HepG2 (cell line): ENCODE measurements at regions not wholly inside any gene's neighbourhood (a gene's known extent, or its start where the extent isn't known, plus 50 kb on each side); places are given as distances from the start of the nearest gene placed in this dataset.

ENCODE experiments used
- ATAC-seq: fragments of 200-7000 bp; cut with Tn5 transposase; 3 replicates; pipeline ENCODE4 v1.9.1; 2020; ENCODE audit warnings: mild to moderate bottlenecking, moderate library complexity
- BruUV-seq: library from RNA; stranded (reverse); fragments of 400-500 nt; replicated peaks from 2 replicates; lab custom pipeline; 2021; lab: Mats Ljungman, UMichigan
- CTCF ChIA-PET: fragments of 300-600 bp; formaldehyde crosslinking; extraction: SDS; loops from one replicate; lab custom pipeline; 2021; ENCODE audit warnings: low total read pairs, inconsistent platforms, low intra/inter-chr PET ratio; lab: Yijun Ruan, JAX
- POLR2A ChIA-PET: fragments of 350-600 bp; sonication (Branson Sonifier 250); formaldehyde crosslinking; loops from one replicate; lab custom pipeline; 2020; ENCODE audit warnings: antibody characterized with exemption, inconsistent platforms; lab: Yijun Ruan, JAX
- DNase-seq: peaks from one replicate; pipeline ENCODE4 v3.0.0-alpha.2; 2015; ENCODE audit warnings: low spot score
- FAIRE-seq: peaks from 3 replicates; lab custom pipeline; 2011; peaks lifted over from hg19 to GRCh38; lab: Jason Lieb, UNC
- H2AFZ ChIP-seq: one replicate; pipeline ENCODE4 v1.6.1; 2011; ENCODE audit warnings: low read length, inconsistent platforms
- H3K27ac ChIP-seq: fragments of 300-600 bp; 3 replicates; pipeline ENCODE4 v1.8.0; 2011; ENCODE audit warnings: mixed run types, mild to moderate bottlenecking, mixed read lengths, low read length, inconsistent platforms; ENCODE audit not compliant: insufficient read depth; ENCODE audit errors: extremely low read length
- H3K27me3 ChIP-seq, 2 experiments: fragments of 200-600 bp in 1 of 2; 2 replicates in 1 of 2; 3 replicates in 1 of 2; pipeline versions ENCODE4 v1.6.0 to v1.8.0; 2011; ENCODE audit warnings: low read length in 2 of 2, mild to moderate bottlenecking in 2 of 2, moderate library complexity in 2 of 2, inconsistent platforms in 1 of 2; ENCODE audit not compliant: insufficient read depth in 2 of 2, control insufficient read depth in 1 of 2
- H3K36me3 ChIP-seq, 2 experiments: fragments of 200-600 bp in 1 of 2; replicated peaks in 1 of 2; 2 replicates in 1 of 2; 3 replicates in 1 of 2; pipeline versions ENCODE4 v1.5.1 to v1.8.0; 2011; ENCODE audit warnings: low read length in 2 of 2, inconsistent platforms in 1 of 2; ENCODE audit not compliant: insufficient read depth in 2 of 2, control insufficient read depth in 1 of 2
- H3K4me1 ChIP-seq: 2 replicates; pipeline ENCODE4 v1.5.1; 2012; ENCODE audit warnings: low read length, inconsistent platforms; ENCODE audit not compliant: insufficient read depth
- H3K4me2 ChIP-seq: 2 replicates; pipeline ENCODE4 v1.6.0; 2011; ENCODE audit warnings: low read depth, low read length, inconsistent platforms
- H3K4me3 ChIP-seq, 3 experiments: fragments of 200-600 bp in 1 of 3; sonication (generic), shearing (Covaris generic) in 1 of 3; replicated peaks in 1 of 3; 2 replicates each; pipeline ENCODE4 v1.5.1; 2011 to 2016; ENCODE audit warnings: low read length in 3 of 3, inconsistent platforms in 2 of 3, low read depth in 2 of 3, mild to moderate bottlenecking in 2 of 3, control low read depth in 1 of 3, mixed read lengths in 1 of 3; ENCODE audit not compliant: insufficient read depth in 1 of 3
- H3K79me2 ChIP-seq: one replicate; pipeline ENCODE4 v1.6.1; 2011; ENCODE audit warnings: low read length, inconsistent platforms; ENCODE audit not compliant: insufficient read depth
- H3K9ac ChIP-seq: 2 replicates; pipeline ENCODE4 v1.6.0; 2011; ENCODE audit warnings: mild to moderate bottlenecking, low read depth, low read length, inconsistent platforms; ENCODE audit not compliant: insufficient read depth
- H3K9me3 ChIP-seq: 2 replicates; pipeline ENCODE4 v1.5.1; 2012; ENCODE audit warnings: mild to moderate bottlenecking, low read length
- H4K20me1 ChIP-seq: 2 replicates; pipeline ENCODE4 v1.6.0; 2011; ENCODE audit warnings: inconsistent platforms, mild to moderate bottlenecking, low read length, moderate library complexity; ENCODE audit not compliant: insufficient read depth
- ELF4 ChIP-seq: sonication (generic); formaldehyde crosslinking; IDR thresholded peaks from 2 replicates; pipeline ENCODE4 v1.5.0; 2020; ENCODE audit warnings: missing genetic modification reagents, mild to moderate bottlenecking, moderate library complexity, borderline replicate concordance
- GLMP ChIP-seq: sonication (generic); formaldehyde crosslinking; IDR thresholded peaks from 2 replicates; pipeline ENCODE4 v1.9.0; 2021; ENCODE audit warnings: missing genetic modification reagents, mild to moderate bottlenecking, borderline replicate concordance
- GTF3A ChIP-seq: sonication (generic); formaldehyde crosslinking; conservative IDR thresholded peaks from 2 replicates; pipeline ENCODE4 v1.4.0; 2020; ENCODE audit warnings: mild to moderate bottlenecking, missing genetic modification reagents
- MATR3 ChIP-seq: sonication (generic); formaldehyde crosslinking; IDR thresholded peaks from 2 replicates; pipeline ENCODE4 v1.4.0; 2020; ENCODE audit warnings: missing genetic modification reagents
- SALL1 ChIP-seq: sonication (generic); formaldehyde crosslinking; IDR thresholded peaks from 2 replicates; pipeline ENCODE4 v1.8.0; 2022; ENCODE audit warnings: mild to moderate bottlenecking, missing genetic modification reagents
- SIN3A ChIP-seq: IDR thresholded peaks from 2 replicates; pipeline ENCODE4 v1.6.1; 2011; ENCODE audit warnings: low read depth, mild to moderate bottlenecking, control low read depth, low read length, borderline replicate concordance
- SIX1 ChIP-seq: sonication (generic); formaldehyde crosslinking; IDR thresholded peaks from 2 replicates; pipeline ENCODE4 v1.4.0; 2020; ENCODE audit warnings: missing genetic modification reagents, borderline replicate concordance
- SKI ChIP-seq: fragments of 450-650 bp; IDR thresholded peaks from one replicate; pipeline ENCODE4 v1.6.1; 2018; ENCODE audit warnings: mild to moderate bottlenecking; ENCODE audit not compliant: partially characterized antibody
- SMARCE1 ChIP-seq: fragments of 450-650 bp; IDR thresholded peaks from 2 replicates; pipeline ENCODE4 v1.6.1; 2017; ENCODE audit warnings: borderline replicate concordance
- TRIM22 ChIP-seq: fragments of 450-650 bp; IDR thresholded peaks from 2 replicates; pipeline ENCODE4 v1.6.1; 2017
- ZBTB3 ChIP-seq: sonication (generic); formaldehyde crosslinking; IDR thresholded peaks from 2 replicates; pipeline ENCODE4 v1.4.0; 2020; ENCODE audit warnings: low read depth, mild to moderate bottlenecking, moderate library complexity, missing genetic modification reagents, borderline replicate concordance
- ZKSCAN8 ChIP-seq: IDR thresholded peaks from 2 replicates; pipeline ENCODE4 v1.6.1; 2016; ENCODE audit warnings: borderline replicate concordance, missing genetic modification reagents, missing compliant biosample characterization
- ZNF3 ChIP-seq: IDR thresholded peaks from 2 replicates; pipeline ENCODE4 v1.7.0; 2017; ENCODE audit warnings: inconsistent platforms
- ZNF549 ChIP-seq: sonication (generic); formaldehyde crosslinking; IDR thresholded peaks from 2 replicates; pipeline ENCODE4 v1.5.0; 2020; ENCODE audit warnings: missing genetic modification reagents
- ZNF781 ChIP-seq: sonication (generic); formaldehyde crosslinking; IDR thresholded peaks from 2 replicates; pipeline ENCODE4 v1.5.1; 2020; ENCODE audit warnings: borderline replicate concordance, mild to moderate bottlenecking, missing genetic modification reagents; ENCODE audit errors: not compliant biosample characterization
- ZNF792 ChIP-seq: IDR thresholded peaks from 2 replicates; pipeline ENCODE4 v1.6.1; 2016
- WGBS: methylation state at CpG from one replicate; pipeline ENCODE4 v1.1.6; 2017; ENCODE audit warnings: low lambda C conversion rate; 5-methylcytosine and 5-hydroxymethylcytosine counted together
- in situ Hi-C: cut with HindIII; loops from 2 replicates; pipeline ENCODE4 v1.10.0; 2017; ENCODE audit warnings: low pct_unique_long_range_greater_than_20kb; ENCODE audit not compliant: extremely low pct_ligation_motif_present
- intact Hi-C: fragments of 100-400 bp; cut with micrococcal nuclease; formaldehyde crosslinking; loops from one replicate; pipeline ENCODE4 v1.10.0; 2022; ENCODE audit not compliant: unreplicated experiment

GRCh38 chr6:21994821-21995220, 302.0 kb downstream of the PRL start:
- POLR2A ChIA-PET, result no interaction called here
- no peak overlapping the region for H3K4me3 ChIP-seq
- intact Hi-C loops, result no loop called here

More at GRCh38 chr6:21994821-21995220, 302.0 kb downstream of the PRL start:
- in situ Hi-C loops, result no loop called here
- Histone ChIP-seq H3K4me2 (no peak overlapping the region), H4K20me1 (no peaks in the 10 kb centered on the region), H3K27me3 (no peaks in the 10 kb centered on the region; a peak in 1 of 5 replicates), H3K9me3 (no peaks in the 10 kb centered on the region), H3K36me3 (no peaks in the 10 kb centered on the region), H3K27ac (no peak overlapping the region), H3K9ac (no peak overlapping the region), H3K4me1 (no peaks in the 10 kb centered on the region), H2AFZ (no peak overlapping the region), H3K79me2 (no peaks in the 10 kb centered on the region)
- WGBS, result 96% methylated on average over 1 of the region's 1 CpG
- CTCF ChIA-PET, result no interaction called here
- FAIRE-seq (no peak), ATAC-seq (no peak), DNase-seq (no peak)
- no peak for TF ChIP-seq ZNF3 (CRISPR knock-in tag)
- no peak for TF ChIP-seq SIN3A
- TF ChIP-seq MATR3 (CRISPR knock-in tag), result no peak
- no peak for TF ChIP-seq GTF3A
- no peak for TF ChIP-seq ZKSCAN8 (CRISPR knock-in tag)
- TF ChIP-seq ZNF781, result no peak
- no peak for TF ChIP-seq ZNF549
- TF ChIP-seq ZNF792, result no peak
- TF ChIP-seq ZBTB3, result no peak
- no peak for TF ChIP-seq TRIM22
- no peak for TF ChIP-seq GLMP
- no peak for TF ChIP-seq ELF4 (CRISPR knock-in tag)
- no peak for TF ChIP-seq SALL1
- no peak for TF ChIP-seq SKI
- no peak for TF ChIP-seq SMARCE1
- no peak for TF ChIP-seq SIX1
- no TSS peak for BruUV-seq
